ENCODE measurements at regions not wholly inside any gene's neighbourhood (a gene's known extent, or its start where the extent isn't known, plus 50 kb on each side); places are given as distances from the start of the nearest gene placed in this dataset.

DNA sequence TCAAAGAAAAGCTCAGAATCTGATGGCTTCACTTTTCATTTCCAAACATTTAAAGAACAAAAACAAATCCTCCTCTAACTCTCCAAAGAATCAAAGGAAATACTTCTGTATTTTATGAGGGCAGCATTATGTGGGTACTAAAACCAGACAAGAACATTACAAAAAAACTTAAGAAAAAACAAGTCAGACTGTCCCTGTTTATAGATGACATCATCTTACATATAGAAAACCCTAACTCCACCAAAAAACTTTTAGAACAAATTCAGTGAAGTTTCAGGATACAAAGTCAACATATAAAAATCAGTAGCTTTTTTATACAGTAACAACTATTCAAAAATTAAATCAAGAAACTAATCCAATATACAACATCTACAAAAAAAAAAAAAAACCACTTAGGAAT lies 136.2 kb downstream of the PJA2 start:
- TF ChIP-seq, protein P1, sequence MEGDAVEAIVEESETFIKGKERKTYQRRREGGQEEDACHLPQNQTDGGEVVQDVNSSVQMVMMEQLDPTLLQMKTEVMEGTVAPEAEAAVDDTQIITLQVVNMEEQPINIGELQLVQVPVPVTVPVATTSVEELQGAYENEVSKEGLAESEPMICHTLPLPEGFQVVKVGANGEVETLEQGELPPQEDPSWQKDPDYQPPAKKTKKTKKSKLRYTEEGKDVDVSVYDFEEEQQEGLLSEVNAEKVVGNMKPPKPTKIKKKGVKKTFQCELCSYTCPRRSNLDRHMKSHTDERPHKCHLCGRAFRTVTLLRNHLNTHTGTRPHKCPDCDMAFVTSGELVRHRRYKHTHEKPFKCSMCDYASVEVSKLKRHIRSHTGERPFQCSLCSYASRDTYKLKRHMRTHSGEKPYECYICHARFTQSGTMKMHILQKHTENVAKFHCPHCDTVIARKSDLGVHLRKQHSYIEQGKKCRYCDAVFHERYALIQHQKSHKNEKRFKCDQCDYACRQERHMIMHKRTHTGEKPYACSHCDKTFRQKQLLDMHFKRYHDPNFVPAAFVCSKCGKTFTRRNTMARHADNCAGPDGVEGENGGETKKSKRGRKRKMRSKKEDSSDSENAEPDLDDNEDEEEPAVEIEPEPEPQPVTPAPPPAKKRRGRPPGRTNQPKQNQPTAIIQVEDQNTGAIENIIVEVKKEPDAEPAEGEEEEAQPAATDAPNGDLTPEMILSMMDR (conservative IDR thresholded peaks at IDR 0.05): no peak
- TF ChIP-seq EZH2 (IDR thresholded peaks at IDR 0.05; ENCODE audit: low read depth): no peak
